NCI-H1436 treated with DMSO at 0.1 percent for 48 hours (cell line): ENCODE measurements at regions not wholly inside any gene's neighbourhood (a gene's known extent, or its start where the extent isn't known, plus 50 kb on each side); places are given as distances from the start of the nearest gene placed in this dataset.
"Not testable (repeated sequence)": the region's sequence is repeated elsewhere in the genome, so short reads cannot be mapped to it uniquely, and the experiment has no call there.

ENCODE experiments used
- DNase-seq: peaks from one replicate; lab custom pipeline; 2025; lab: John Stamatoyannopoulos, UW

DNA sequence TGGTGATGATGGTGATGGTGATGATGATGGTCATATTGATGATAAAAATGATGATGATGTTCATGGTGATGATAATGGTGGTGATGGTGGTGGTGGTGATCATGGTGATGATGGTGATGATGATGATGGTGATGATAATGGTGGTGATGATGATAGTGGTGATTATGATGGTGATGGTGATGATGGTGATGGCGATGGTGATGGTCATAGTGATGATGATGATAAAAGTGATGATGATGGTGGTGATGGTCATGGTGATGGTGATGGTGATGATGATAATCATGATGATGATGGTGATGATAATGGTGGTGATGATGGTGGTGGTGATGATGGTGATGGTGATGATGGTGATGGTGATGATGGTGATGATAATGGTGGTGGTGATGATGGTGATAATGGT is 478.7 kb downstream of the TYW1 start:
- no peak for DNase-seq

DNA sequence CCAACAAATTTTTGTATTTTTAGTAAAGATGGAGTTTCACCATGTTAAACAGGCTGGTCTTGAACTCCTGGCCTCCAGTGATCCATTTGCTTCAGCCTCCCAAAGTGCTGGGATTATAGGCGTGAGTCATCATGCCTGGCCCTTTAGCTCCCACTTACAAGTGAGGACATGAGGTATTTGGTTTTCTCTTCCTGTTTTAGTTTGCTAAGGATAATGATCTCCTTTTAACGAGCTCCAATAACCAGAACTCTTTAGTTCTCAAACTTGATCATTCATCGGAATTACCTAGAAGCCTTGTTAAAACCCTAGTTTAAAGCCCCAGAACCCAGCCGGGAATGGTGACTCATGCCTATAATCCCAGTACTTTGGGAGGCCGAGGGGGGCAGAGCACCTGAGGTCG is 481.4 kb downstream of the TYW1 start:
- DNase-seq, result no peak

DNA sequence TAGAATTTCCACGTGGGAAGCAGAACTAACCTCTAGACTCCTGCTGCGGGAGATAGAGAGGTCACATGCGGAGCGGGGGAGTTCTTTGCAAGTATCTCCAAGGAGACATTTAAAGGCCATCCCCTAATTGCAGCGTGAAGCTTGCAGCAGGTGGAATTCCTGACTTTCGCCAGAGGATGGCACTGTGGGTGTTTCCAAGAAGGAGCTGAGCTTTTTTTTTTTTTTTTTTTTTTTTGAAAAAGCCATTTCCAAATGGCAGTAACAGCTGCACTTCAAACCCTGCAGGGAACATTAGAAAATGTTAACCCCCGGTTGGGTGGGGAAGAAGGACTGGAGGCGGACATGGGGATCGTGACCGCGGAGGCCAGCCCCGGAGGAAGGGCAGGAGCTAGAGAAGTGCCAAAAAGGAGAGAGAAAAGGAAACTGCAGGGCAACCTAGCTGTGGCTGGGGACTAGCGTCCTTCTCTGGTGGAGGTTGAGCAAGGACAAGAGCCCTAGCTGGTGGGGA is 487.7 kb downstream of the TYW1 start:
- DNase-seq, result peak; percentile 26

DNA sequence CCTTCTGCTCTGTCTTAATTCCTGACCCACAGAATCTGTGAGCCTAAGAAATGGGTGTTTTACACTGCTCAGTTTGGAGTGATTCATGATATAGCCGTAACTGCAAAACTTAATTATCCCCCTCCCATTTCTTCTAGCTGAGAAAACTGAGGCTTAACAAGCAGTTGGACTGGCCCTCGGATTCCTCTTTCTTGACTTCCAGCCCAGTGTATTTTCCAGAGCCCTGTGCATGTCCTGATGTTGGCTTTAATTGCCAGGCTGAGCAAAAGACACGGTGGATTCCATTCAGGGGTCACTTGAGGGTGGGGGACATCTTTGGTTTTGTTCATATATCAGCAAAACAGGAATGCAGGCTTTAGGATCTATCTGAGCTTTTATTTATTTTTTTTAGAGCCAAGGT is 489.8 kb downstream of the TYW1 start:
- DNase-seq, result no peak

DNA sequence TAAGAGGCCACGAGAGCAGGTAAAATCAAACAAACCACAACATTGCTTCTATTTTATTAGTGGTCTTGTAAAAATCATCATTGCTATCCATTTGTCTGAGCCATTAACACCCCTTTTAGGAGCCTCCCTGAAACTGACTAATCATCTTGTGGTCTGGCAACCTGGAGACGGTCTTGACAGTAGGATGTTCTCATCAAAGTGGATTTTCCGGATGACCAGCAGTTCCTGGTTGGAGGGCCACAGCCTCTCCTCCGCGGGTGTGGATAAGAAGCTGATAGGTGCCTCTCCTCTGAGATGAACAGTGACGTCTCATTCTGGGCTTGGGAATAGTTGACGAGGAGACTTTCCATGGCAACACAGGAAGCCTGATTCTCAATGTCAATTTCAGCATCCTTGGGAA is 490.7 kb downstream of the TYW1 start:
- no peak for DNase-seq

DNA sequence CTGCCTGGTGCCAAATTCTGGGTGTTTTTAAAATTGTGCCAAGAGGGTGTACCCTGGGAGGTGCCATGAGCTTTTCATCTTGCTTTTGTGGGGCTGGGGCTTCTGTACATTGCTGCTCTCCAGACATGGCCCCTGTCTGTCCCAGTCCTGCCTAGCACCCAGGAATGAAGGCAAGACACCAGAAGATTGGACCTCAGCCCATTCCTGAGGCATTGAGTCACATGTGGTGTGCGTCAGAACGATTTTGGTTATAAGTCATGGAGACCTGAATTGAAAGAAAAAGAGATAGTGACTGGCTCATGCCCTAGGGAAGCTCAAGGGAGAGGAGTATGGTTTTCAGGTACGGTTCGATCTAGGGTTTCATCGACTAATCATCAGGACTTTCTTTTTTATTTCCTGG is 493.2 kb downstream of the TYW1 start:
- no peak for DNase-seq

DNA sequence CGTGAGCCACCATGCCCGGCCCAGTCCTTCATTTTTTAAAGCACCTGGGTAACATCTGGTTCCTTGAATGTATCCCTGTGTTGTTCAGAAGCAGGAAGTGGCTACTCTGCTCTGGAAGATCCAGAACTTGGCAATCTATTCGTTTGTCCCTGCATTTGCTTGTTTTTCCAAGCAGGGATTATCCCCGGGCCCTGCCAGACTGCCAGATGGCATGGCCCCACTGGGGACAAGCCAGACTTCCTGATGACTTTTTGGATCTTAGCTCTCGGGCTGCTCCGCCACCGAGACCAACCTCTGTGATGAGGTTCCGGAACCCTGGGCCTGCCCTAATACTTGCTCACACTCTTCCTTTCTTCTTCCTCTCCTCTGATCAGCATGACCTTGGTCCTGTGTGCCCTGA is 496.7 kb downstream of the TYW1 start:
- DNase-seq, result no peak

DNA sequence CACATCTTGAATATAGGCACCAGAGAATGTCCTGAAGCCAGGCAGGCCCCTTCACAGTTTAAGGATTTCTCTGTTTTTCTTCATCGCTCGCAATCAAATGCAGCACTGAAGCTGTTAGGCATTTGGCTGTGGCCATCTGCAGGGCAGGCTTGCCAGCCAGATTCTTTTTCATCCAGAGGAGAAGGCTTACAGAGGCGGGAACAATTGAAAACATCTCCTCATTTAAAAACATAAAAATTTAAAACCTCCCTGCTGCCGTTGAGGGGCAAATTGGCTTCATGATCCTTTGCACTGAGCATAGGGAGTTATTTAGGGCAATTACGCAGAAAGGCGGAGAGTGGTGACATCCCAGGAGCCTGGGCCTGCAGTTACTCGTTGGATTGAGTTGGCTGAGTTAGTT is 500.0 kb downstream of the TYW1 start:
- DNase-seq, result no peak

DNA sequence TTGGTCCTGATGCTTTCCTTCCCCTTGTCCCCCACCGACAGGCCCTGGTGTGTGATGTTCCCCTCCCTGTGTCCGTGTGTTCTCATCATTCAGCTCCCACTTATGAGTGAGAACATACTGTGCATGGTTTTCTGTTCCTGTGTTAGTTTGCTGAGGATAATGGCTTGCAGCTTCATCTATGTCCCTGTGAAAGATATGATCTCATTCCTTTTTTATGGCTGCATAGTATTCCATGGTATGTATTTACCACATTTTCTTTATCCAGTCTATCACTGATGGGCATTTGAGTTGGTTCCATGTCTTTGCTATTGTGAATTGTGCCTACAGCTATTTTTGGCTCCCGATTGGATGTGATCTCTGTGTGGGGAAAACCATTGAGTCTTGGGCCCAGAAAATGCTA is 501.3 kb downstream of the TYW1 start:
- DNase-seq, result not testable (repeated sequence)

DNA sequence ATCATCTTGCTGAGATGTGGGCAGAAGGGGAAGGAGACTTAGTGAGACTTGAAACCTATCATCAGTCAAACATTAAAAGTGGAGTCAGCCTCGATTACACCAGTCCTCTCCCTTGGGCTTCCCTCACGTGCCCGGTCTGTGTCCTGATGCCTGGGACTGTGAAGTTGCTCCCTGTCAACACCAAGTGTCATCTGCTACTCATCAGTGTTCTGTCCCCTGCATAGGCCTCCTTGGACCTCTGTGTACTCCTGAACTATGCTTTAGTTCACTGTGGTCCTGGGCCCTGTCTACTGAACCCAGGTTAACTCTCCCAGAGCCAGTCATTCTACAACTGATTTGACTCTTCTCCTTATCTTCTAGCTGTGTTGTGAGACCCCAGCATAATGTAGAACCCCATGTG is 506.3 kb downstream of the TYW1 start:
- DNase-seq, result no peak

DNA sequence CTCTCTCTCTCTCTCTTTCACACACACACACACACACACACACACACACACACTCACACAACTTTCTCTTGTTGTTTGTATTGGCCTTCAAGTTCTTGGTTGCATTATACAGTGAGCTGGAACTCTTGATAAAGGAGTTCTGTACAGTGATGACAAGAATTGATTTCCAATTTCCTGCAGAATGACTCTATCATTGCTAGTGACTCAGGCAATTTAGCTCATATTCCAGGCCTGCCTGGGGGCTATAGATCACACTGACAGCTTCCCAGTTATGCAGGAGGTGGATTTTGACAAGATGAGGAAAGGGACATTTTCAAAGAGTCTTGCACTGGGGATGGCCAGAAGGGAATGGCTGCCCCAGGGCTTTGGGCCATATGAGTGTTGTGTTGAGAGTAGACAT is 508.8 kb downstream of the TYW1 start:
- no peak for DNase-seq

DNA sequence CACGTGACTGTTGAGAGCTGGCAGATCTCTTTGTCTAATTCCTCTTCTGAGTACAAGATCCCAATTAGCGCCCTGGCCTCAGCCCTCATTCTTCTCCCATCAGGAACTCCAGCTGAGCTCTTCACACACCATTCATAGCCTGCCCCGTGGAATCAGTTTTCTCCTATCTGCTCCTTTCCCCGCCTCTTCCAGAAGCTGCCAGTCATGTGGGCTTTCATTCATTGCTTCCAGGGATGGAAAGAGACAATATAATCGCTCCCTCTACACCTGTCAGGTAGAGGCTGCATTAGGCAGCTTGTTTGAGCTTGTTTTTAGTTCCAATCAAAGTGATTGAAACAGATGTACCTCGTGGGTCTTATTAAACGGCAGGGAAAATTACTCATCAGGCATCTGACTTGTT is 515.8 kb downstream of the TYW1 start:
- no peak for DNase-seq

DNA sequence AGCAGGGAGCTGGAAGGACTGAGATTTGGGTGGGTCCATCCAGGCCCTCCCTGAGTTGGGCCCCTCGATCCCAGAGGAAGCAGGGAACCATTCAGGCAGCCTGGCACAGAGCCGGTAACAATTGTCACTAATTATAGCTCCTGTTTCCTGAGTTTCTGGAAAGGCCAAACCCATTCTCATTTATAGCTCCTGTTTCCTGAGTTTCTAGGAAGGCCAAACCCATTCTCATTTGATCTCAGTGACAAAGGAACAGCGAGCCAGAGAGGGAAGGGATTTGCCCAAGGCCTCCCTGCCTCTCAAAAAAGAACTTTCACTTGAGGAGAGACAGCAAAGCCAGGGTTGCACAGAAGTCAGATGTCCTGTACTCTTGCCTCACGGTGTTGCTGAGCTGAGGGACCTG is 521.9 kb downstream of the TYW1 start:
- DNase-seq, result no peak

DNA sequence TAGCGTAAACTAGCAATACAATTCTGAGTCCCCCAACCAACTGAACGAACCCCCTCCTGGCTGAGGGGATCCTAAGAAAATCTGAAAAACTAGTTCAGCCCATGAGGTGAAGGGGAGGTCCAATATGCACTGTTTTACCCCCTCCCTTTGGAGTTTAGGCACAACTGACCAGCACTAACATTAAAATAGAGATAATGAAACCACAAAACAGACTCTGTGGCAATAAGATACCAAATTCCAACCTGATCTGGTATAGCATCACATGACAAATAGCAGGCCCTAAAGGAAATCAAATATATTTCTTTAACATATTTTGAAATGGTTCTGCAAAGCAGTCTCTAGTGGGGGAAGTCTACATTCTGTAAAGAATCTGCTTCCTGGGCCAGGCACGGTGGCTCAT is 522.5 kb downstream of the TYW1 start:
- no peak for DNase-seq

DNA sequence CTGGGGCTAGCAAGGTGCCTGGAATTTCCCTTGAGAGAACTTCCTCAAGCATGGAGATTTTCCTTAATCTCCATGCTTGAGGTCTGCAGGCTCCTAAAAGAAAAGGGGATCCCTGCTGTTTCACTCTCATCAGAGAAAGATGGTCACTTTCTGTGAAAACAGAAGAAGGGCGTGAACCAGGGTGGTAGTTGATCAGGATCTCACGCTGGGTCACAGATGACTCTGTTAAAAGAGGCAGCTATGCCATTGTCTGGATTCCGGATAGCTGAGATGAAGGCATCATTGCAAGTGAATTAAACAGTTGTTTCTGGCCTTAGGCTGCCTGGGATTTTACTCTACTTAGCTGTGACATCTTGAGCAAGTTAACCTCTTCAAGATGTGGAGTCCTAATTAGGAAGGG is 525.9 kb downstream of the TYW1 start:
- no peak for DNase-seq

DNA sequence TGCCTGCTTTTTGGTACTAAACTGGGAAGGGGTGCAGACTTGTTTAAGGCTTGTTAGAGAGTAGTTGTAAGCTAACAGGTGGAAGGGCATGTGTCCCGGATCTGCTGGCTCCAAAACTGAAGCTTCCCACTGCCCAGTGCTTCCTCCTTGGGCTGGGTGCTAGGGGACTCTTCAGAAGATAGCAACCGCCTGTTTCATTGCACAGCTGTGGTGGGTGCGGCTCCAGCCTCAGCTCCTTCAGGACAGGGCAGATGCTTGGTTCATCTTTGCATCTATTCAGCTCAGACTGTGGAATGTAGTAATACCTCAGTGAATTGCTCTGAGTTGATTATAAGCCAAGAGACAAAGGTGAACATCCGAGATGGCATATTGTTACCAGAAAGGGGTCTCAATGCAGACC is 527.1 kb downstream of the TYW1 start:
- no peak for DNase-seq

DNA sequence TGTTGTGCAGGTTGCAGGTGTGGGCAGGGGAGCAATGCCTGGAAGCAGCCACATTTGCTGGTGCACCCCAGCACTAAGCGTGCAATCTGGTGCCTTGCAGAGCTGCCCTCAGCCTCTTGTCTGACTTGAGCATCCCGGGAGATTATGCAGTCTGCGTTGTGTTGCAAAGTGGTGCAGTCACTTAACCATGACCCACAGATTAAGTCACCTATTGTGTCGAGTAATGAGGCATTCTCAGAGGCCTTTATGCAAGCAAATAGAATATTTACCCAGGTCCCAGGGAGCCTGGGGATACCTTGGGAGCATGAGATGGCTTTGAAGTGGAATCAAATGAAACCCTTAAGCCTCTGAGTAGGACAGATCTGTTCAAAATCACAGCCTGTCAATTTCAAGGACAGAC is 529.0 kb downstream of the TYW1 start:
- peak; percentile 53 for DNase-seq

DNA sequence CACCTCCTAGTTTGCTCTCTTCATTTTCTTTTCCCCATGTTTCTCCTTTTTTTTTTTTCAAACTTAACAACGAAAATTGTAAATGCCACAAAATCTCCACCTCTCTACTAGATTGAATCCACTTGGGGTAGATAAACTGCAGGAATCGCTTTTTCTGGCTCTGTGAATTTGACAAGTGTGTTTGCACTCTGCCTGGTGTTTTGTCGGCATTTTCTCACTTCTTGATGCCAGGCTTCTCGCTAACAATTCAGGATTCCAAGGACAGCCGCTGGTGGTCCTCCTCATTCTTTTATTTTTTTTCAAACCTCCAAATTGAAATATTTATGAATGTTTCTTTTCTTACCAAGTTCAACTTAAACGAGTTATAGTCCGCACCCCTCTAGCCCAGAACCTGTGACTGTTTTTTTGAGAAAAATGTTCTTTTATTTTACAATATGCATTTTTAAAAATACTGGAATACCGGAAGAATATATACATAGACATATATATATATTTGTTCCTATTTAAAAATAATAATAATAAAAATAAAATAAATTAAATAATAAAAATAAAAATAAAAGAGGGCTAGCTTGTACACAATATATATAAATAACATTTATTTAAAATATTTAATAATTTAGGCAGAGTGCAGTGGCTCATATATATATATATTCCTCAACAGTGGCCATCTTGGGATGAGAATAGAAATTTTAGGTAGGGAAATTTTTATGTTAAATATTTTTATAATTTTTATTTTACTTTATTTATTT is 538.8 kb downstream of the TYW1 start:
- no peak for DNase-seq

DNA sequence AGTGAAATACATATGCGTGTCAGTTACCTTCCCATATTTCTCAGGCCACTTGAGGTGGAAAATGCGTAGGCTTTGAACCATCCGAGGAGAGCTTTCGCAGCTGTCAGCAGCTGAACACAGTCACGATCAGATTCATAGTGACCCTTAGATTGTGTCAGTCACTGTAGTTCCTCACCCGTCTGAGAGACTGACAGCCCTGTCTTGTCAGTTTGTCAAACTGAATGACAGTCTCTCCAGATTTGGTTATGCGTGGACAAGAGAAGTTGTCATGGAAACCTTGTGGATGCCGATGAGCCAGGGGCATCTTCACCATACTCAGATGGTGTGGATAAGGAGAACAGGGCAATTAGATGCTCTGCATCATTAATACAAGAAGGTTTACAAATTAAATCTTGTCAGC is 546.3 kb downstream of the TYW1 start:
- no peak for DNase-seq

DNA sequence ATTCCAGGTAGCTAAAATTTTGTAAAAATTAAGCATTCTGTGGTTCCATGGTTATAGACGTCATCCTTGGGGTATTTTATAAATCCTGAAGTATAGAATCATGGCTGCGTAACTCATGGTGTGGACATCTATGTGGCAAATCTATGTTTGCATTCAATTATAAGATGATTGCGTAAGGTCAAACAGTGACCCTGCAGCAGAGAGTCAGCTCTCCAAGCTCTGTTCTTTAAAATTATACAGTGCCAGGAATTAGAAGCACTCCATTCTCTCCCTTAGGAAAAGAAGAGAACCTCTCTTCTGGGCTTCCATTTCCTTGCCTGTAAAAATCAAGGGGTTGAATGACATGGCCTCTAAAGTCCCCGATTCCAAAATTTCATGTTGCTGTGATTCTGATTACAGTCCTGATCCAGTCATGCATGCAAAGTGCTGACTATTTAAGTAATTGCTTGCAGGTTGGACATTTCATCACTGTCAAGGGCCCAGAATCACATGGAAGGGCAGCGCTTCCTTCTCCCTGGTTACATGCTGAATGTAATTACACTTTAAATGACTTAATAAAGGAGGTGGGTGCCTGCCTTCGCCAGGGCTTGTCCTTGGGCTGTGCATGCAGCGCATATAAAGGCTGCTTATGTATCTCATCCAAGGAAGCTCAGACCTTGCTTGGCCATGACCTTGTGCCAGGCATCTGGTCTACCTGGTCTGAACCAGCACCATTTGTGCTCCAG is 550.7 kb downstream of the TYW1 start:
- no peak for DNase-seq

DNA sequence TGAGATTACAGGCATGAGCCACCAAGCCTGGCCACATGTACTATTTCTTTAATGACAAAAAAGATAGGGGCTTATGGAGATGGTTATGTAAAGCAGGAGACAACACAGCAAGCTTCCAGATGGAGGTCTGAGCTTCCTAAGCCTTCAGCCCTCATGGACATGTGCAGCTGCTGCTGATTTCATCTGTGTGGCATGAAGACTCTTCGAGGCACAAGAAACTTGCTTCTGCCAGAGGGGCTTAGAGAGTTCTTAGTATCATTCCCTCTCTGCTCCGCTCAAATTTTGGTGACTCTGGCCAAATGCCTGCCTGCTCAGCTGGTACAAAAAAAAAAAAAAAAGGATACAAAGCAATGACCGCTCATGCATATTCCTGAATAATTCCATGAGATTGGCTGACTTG is 552.5 kb downstream of the TYW1 start:
- no peak for DNase-seq

DNA sequence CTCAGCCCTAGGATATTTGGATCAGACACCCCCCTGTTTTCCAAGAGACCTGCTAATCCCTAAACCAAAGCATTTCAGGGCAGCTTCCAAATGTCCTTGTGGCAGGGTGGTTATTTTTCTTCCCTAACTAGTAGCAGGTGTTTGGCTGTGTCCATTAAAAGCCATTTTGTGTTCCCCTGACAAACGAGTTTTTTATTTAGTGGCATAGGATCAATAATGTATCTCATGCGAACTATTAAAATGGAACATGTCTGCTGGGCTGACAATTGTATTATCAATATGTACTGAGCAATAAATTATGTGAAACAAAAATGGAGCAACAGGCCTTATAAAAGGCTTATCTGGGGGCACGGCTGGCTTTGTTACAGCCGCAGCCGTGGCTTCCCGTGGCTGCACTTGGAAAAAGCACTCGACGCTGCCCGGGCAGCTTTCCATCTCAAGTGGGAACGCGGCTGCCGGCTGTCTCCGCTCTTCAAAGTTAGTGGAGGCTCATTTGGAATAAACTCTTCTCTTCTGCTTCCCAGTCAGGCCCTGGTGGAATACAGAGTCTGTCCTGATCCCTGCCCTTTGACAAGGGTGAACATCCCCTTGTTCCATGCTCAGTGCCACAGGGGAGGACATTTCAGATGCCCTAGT is 554.3 kb downstream of the TYW1 start:
- DNase-seq, result no peak

DNA sequence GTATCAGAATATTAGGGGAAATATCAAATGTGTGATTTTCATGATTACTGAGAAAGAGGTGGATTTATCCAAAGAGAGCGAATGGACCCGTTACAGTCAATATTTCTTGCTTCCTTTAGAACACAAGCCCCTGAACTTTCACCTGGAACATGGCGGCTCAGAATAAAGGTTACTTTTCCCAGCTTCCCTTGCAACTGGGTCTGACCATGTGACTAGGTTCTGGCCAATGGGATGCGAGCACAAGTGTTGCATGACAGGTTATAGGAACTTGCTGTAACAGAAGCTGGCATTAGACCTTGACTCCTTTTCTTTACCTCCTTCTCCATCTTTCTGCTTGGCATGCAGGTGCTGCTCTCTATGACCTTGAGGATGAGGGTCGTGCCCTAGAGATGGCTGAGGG is 556.1 kb downstream of the TYW1 start:
- no peak for DNase-seq
